Endothelial cell of umbilical vein (primary cell): ENCODE measurements at regions not wholly inside any gene's neighbourhood (a gene's known extent, or its start where the extent isn't known, plus 50 kb on each side); places are given as distances from the start of the nearest gene placed in this dataset.
"Not testable (repeated sequence)": the region's sequence is repeated elsewhere in the genome, so short reads cannot be mapped to it uniquely, and the experiment has no call there.

Source experiments
- BruUV-seq: library from RNA; stranded (reverse); fragments of 400-500 nt; replicated peaks from 2 replicates; lab custom pipeline; 2021; lab: Mats Ljungman, UMichigan
- CTCF ChIA-PET: fragments of 300-600, 350-600 bp; sonication (Branson Sonifier 250); formaldehyde crosslinking; loops from one replicate; lab custom pipeline; 2021; ENCODE audit warnings: antibody characterized with exemption, inconsistent platforms; lab: Charles Lee
- POLR2A ChIA-PET: fragments of 300-600, 350-600 bp; sonication (Branson Sonifier 250); formaldehyde crosslinking; loops from one replicate; lab custom pipeline; 2021; ENCODE audit warnings: antibody characterized with exemption, inconsistent platforms; lab: Charles Lee
- DNase-seq: peaks from one replicate; pipeline ENCODE4 v3.0.0-alpha.2; 2011; ENCODE audit warnings: low read depth, low spot score
- FAIRE-seq: peaks from 2 replicates; lab custom pipeline; 2011; peaks lifted over from hg19 to GRCh38; lab: Jason Lieb, UNC
- H2AFZ ChIP-seq: 2 replicates; pipeline ENCODE4 v1.6.0; 2012; ENCODE audit warnings: low read depth, low read length, control low read depth, inconsistent platforms
- H3K27ac ChIP-seq: 2 replicates; pipeline ENCODE4 v1.5.1; 2011; ENCODE audit warnings: low read depth, mild to moderate bottlenecking, control low read depth, low read length, moderate library complexity; ENCODE audit not compliant: insufficient read depth
- H3K27me3 ChIP-seq, 2 experiments: 2 replicates each; pipeline versions ENCODE4 v1.6.0 to v1.6.1; 2011; ENCODE audit warnings: low read length in 2 of 2, mixed read lengths in 1 of 2; ENCODE audit not compliant: control insufficient read depth in 2 of 2, insufficient read depth in 2 of 2
- H3K36me3 ChIP-seq, 2 experiments: 2 replicates in 1 of 2; 3 replicates in 1 of 2; pipeline ENCODE4 v1.5.1; 2011; ENCODE audit warnings: low read length in 2 of 2, mild to moderate bottlenecking in 1 of 2, moderate library complexity in 1 of 2; ENCODE audit not compliant: control insufficient read depth in 2 of 2, insufficient read depth in 2 of 2; ENCODE audit errors: extremely low read depth in 1 of 2
- H3K4me1 ChIP-seq: 3 replicates; pipeline ENCODE4 v1.5.1; 2011; ENCODE audit warnings: mild to moderate bottlenecking, low read length; ENCODE audit not compliant: control insufficient read depth, insufficient read depth; ENCODE audit errors: extremely low read depth
- H3K4me2 ChIP-seq: 2 replicates; pipeline ENCODE4 v1.6.1; 2011; ENCODE audit warnings: low read length, control low read depth, mixed read lengths; ENCODE audit not compliant: insufficient read depth
- H3K4me3 ChIP-seq, 3 experiments: fragments of 200-600 bp in 1 of 3; sonication (generic), shearing (Covaris generic) in 1 of 3; replicated peaks in 1 of 3; 2 replicates each; pipeline ENCODE4 v1.5.1; 2011 to 2016; ENCODE audit warnings: control low read depth in 3 of 3, low read length in 3 of 3, mild to moderate bottlenecking in 2 of 3, inconsistent platforms in 1 of 3, low read depth in 1 of 3, moderate library complexity in 1 of 3; ENCODE audit not compliant: insufficient read depth in 1 of 3
- H3K79me2 ChIP-seq: 2 replicates; pipeline ENCODE4 v1.6.0; 2012; ENCODE audit warnings: low read length, inconsistent platforms; ENCODE audit not compliant: control insufficient read depth, insufficient read depth
- H3K9ac ChIP-seq: replicated peaks from 2 replicates; pipeline ENCODE3; 2011; ENCODE audit warnings: low read length, control low read depth; ENCODE audit not compliant: insufficient read depth; ENCODE audit errors: extremely low read depth
- H3K9me1 ChIP-seq: replicated peaks from 3 replicates; pipeline ENCODE4 v1.6.0; 2011; ENCODE audit warnings: mild to moderate bottlenecking, low read length; ENCODE audit not compliant: control insufficient read depth, insufficient read depth; ENCODE audit errors: extremely low read depth
- H3K9me3 ChIP-seq: replicated peaks from 2 replicates; pipeline ENCODE4 v1.5.1; 2012; ENCODE audit warnings: low read length, inconsistent platforms; ENCODE audit not compliant: control insufficient read depth, insufficient read depth
- H4K20me1 ChIP-seq: replicated peaks from 2 replicates; pipeline ENCODE3; 2011; ENCODE audit warnings: mild to moderate bottlenecking, low read length; ENCODE audit not compliant: control insufficient read depth, insufficient read depth; ENCODE audit errors: extremely low read depth
- dilution Hi-C: fragments of 300-500 bp; cut with MboI; formaldehyde crosslinking; loops from one replicate; pipeline ENCODE4 v1.15.0; 2019; ENCODE audit warnings: low sequenced_read_pairs; ENCODE audit not compliant: extremely low pct_ligation_motif_present
- intact Hi-C: fragments of 100-400 bp; cut with micrococcal nuclease; formaldehyde crosslinking; loops from one replicate; pipeline ENCODE4 v1.10.0; 2022

GRCh38 chr9:97168174-97168573 is 129.2 kb upstream of the CTSV start:
- H3K9ac ChIP-seq, FAIRE-seq, H3K4me3 ChIP-seq, BruUV-seq, H3K27ac ChIP-seq, CTCF ChIA-PET, H3K9me1 ChIP-seq, intact Hi-C loops, H3K4me1 ChIP-seq, dilution Hi-C loops, H2AFZ ChIP-seq, POLR2A ChIA-PET, H3K27me3 ChIP-seq, H3K4me2 ChIP-seq, H3K9me3 ChIP-seq, DNase-seq, H4K20me1 ChIP-seq, H3K79me2 ChIP-seq, H3K36me3 ChIP-seq: not testable (repeated sequence)

- H3K27ac ChIP-seq, POLR2A ChIA-PET, BruUV-seq, H3K4me3 ChIP-seq, H3K9me1 ChIP-seq, FAIRE-seq, H3K4me1 ChIP-seq, intact Hi-C loops, H3K79me2 ChIP-seq, H4K20me1 ChIP-seq, DNase-seq, dilution Hi-C loops, H3K27me3 ChIP-seq, CTCF ChIA-PET, H2AFZ ChIP-seq, H3K36me3 ChIP-seq, H3K4me2 ChIP-seq, H3K9ac ChIP-seq, H3K9me3 ChIP-seq: not testable (repeated sequence)
These were observed 127.7 kb upstream of the CTSV start for GRCh38 chr9:97166496-97167138.
